ENCODE measurements at regions not wholly inside any gene's neighbourhood (a gene's known extent, or its start where the extent isn't known, plus 50 kb on each side); places are given as distances from the start of the nearest gene placed in this dataset.
A peak's percentile ranks its signal among the peaks of the same experiment; 100 is the strongest.

DNA sequence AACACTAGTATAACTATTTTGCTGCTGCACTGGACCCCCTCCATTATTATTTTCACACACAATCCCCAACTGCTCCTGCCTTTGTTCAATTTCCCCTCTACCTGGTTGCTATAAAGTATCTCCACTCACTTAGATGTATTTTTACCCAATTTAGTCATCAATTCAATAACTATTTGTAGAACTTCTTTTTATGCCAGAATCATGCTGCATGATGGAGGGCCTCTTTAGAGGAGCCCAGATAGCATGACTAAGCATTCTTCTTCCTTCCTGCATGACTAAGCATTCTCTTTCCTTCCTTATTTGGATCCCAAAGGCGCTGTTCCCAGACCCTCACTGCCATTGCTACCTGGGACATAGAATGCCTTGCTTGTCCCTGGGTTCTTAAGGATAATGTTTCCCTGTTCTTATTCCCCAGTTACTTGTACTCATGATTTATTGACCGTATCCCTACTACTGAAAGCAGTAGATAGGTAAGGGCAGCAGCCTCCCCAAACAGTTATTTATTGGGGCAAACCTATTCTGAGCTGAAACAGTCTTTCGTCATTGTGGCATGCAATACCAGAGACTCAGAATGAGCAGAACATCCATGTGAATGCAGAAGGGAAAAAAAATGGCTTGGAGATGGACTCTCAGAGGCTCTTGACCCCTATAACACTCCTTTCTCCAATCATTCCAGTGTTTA lies 89.3 kb upstream of the AKT3 start:
- Mint-ChIP-seq H3K9me3 (peaks cover 0 to 13% (median 10%) of the 10 kb centered on the region in 7 donors), H3K27me3 (peaks cover 39 to 61% (median 47%) of the 10 kb centered on the region in 3 donors), H3K4me3 (no peak overlapping the region), H3K36me3 (peaks cover 8 to 12% of the 10 kb centered on the region in 2 donors), H3K4me1 (no peaks in the 10 kb centered on the region), H3K27ac (no peak overlapping the region)
- DNase-seq (no peak), ATAC-seq (ENCODE audit: low read depth in 2 of 2) (no peak)

DNA sequence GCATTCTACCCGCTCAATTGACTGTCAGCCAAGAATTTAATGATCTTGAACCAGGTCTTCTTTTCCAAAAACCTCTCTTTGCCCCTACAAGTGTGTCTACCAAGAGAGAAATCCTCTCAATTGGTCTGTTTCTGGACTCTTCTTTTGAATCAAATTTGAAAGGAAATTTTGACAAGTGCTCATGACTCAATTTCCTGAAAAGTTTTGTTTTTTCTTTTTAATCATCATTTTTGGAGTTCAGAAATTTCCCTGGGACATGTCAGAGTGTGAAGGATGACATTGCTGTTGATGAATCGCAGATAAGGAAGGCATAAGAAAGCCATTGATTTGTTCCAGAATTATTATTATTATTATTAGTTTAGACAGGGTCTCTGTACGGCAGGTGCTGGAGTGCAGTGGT lies 88.2 kb upstream of the AKT3 start:
- Mint-ChIP-seq H3K36me3 (peaks cover 8 to 12% of the 10 kb centered on the region in 2 donors), H3K27me3 (peaks cover 42 to 61% (median 47%) of the 10 kb centered on the region in 3 donors), H3K4me3 (no peak overlapping the region), H3K9me3 (peaks cover 0 to 13% (median 10%) of the 10 kb centered on the region in 7 donors), H3K4me1 (no peaks in the 10 kb centered on the region), H3K27ac (no peak overlapping the region)
- no peak for ATAC-seq (ENCODE audit: low read depth in 2 of 2)
- DNase-seq: no peak

DNA sequence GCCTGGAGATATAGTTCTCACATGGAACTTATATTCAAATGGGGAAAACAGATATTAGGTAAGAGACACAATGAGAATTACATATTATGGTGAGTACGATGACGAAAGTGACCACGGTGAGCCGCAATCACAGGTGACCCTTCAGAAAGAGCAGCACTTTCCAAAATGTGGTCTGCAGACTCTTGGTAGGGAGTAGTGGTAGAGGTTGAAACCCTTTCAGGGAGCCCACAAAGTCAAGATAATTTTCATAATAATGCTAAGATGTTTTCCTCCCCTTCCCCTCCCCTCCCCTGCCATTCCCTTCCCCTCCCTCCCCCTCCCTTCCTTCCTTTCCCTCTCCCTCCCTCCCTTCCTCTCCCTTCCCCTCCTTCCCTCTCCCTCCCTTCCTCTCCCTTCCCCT lies 83.5 kb upstream of the AKT3 start:
- H3K27me3 Mint-ChIP-seq: peaks cover 31 to 47% (median 38%) of the 10 kb centered on the region in 3 donors
- ATAC-seq (ENCODE audit: low read depth in 2 of 2) (no peak), DNase-seq (no peak)
- no peaks in the 10 kb centered on the region for H3K4me1 Mint-ChIP-seq
- peaks cover 0 to 13% (median 10%) of the 10 kb centered on the region in 7 donors for H3K9me3 Mint-ChIP-seq
- H3K27ac Mint-ChIP-seq: no peak overlapping the region
- H3K4me3 Mint-ChIP-seq: no peak overlapping the region
- H3K36me3 Mint-ChIP-seq: peaks cover 8 to 12% of the 10 kb centered on the region in 2 donors

GRCh38 chr1:243931957-243932356 lies 81.9 kb upstream of the AKT3 start:
- H3K4me1 Mint-ChIP-seq: no peaks in the 10 kb centered on the region
- ATAC-seq (ENCODE audit: low read depth in 2 of 2) (no peak), DNase-seq (no peak)
- peaks cover 0 to 13% (median 10%) of the 10 kb centered on the region in 7 donors for H3K9me3 Mint-ChIP-seq
- H3K36me3 Mint-ChIP-seq: peaks cover 8 to 12% of the 10 kb centered on the region in 2 donors
- peaks cover 26 to 43% (median 28%) of the 10 kb centered on the region in 3 donors for H3K27me3 Mint-ChIP-seq
- no peak overlapping the region for H3K4me3 Mint-ChIP-seq
- no peak overlapping the region for H3K27ac Mint-ChIP-seq

DNA sequence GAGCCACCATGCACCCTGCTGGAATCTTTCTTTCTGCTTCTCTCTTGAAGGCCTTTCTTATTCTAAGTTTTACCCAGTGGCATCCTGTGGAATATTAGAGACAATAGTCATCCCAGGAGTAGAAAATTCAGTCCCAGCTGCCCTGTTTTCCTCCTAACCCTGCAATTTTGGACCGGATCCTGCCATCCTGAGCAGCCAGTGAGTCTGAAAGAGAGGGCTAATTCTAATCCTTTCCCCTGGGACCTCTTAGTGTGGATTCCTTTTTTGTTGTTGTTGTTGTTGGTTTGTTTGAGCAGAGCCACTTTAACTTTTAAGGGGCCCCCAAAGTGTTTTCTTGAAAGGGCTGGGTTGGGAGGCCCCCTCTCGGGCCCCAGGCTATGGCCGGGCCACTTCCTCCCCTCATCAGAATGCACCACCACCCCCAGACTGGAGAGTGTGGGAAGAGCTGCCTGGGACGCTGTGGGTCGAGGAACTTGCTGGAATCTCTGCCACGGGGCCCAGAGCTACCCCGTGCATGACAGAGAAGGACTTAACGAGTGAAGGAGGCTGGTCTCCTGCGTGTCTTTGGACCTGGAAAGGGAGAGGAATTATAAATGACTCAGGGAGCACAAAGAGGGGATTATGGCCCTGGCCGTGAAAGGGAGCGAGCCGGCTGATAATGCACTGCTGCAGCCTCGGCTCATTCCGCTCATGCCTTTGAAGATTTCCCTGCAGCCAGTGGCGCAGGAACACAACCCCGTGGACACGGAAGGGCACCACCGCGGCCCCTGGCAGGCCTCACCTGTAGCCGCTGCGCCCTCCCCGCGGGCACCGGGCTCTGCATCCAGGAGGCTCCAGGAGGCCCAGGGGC lies 81.0 kb upstream of the AKT3 start:
- no peaks in the 10 kb centered on the region for H3K4me1 Mint-ChIP-seq
- ATAC-seq (ENCODE audit: low read depth in 2 of 2) (no peak), DNase-seq (no peak)
- H3K4me3 Mint-ChIP-seq: no peak overlapping the region
- peaks cover 8 to 12% of the 10 kb centered on the region in 2 donors for H3K36me3 Mint-ChIP-seq
- H3K27ac Mint-ChIP-seq: no peak overlapping the region
- peaks cover 0 to 13% (median 10%) of the 10 kb centered on the region in 7 donors for H3K9me3 Mint-ChIP-seq
- H3K27me3 Mint-ChIP-seq: peaks cover 17 to 41% (median 23%) of the 10 kb centered on the region in 3 donors

DNA sequence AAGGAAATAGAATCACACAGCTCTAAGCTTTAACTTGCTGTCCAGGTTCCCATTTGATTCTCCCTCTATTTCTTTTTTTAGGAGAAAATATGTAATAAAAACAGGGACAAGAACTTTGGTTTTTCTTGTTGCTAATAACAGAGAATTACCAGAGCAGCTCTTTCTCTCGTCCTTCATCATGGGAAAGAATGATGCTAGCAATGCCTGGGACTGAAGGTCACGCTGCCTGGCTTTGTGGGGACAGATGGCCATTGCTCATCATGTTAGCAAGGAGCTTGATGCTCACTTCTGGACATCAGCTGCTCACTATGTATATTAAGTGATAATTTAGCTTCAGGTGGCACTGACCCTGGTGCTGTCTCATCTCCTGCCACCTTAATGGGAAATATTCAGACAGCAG lies 77.3 kb upstream of the AKT3 start:
- no peak overlapping the region for H3K4me3 Mint-ChIP-seq
- peaks cover 12 to 47% (median 17%) of the 10 kb centered on the region in 3 donors for H3K27me3 Mint-ChIP-seq
- no peaks in the 10 kb centered on the region for H3K4me1 Mint-ChIP-seq
- H3K27ac Mint-ChIP-seq: no peak overlapping the region
- DNase-seq (no peak), ATAC-seq (ENCODE audit: low read depth in 2 of 2) (no peak)
- no peaks in the 10 kb centered on the region for H3K9me3 Mint-ChIP-seq
- H3K36me3 Mint-ChIP-seq: no peaks in the 10 kb centered on the region

- Mint-ChIP-seq H3K4me1 (no peaks in the 10 kb centered on the region), H3K27ac (no peak overlapping the region), H3K9me3 (no peaks in the 10 kb centered on the region), H3K4me3 (no peak overlapping the region), H3K27me3 (peaks cover 10 to 47% (median 21%) of the 10 kb centered on the region in 3 donors), H3K36me3 (no peaks in the 10 kb centered on the region)
- DNase-seq (no peak), ATAC-seq (ENCODE audit: low read depth in 2 of 2) (no peak)
Observed at GRCh38 chr1:243926803-243927245, 76.8 kb upstream of the AKT3 start.

- H3K4me3 Mint-ChIP-seq: no peak overlapping the region
- ATAC-seq (ENCODE audit: low read depth in 2 of 2) (no peak), DNase-seq (no peak)
- no peak overlapping the region for H3K27ac Mint-ChIP-seq
- H3K36me3 Mint-ChIP-seq: no peaks in the 10 kb centered on the region
- H3K4me1 Mint-ChIP-seq: no peaks in the 10 kb centered on the region
- peaks cover 11 to 46% (median 24%) of the 10 kb centered on the region in 3 donors for H3K27me3 Mint-ChIP-seq
- H3K9me3 Mint-ChIP-seq: no peaks in the 10 kb centered on the region
Observed at GRCh38 chr1:243926299-243926698, 76.3 kb upstream of the AKT3 start.

DNA sequence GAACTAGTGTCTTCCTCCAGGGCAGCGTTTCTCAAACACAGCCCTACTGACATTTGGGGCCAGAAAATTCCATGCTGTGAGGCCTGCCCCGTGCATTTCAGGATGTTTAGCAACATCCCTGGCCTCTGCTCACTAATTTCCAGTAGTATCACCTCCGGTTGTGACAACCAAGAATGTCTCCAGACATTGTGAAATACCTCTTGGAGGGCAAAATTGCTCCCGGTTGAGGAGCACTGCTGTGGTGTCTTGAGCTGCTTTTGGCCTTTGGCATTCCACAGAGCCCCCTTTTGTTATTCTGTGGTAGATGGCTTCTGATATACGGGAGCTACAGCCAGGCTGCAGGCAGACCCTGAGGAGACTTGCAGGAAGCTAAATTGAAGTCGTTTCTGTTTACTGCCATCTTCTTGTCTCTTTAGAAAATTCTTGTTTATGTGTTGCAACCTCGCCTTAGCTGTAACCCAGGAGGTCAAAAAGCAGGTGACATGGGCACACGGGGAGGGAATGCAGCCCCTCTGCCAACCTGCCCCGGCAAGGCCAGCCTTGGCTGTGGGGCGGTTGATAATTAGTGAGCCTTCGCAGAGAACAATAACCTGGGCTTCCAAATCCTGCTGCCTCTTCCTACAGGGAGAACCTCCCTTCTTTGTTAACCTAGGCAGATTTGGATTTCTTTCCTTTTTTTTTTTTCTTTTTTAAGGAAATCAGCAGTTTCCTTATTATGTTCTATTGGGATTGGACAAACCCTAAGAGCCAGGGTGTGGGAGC lies 74.7 kb upstream of the AKT3 start:
- Mint-ChIP-seq H3K36me3 (no peaks in the 10 kb centered on the region), H3K27ac (peak overlapping the region in 1 of 6 donors; percentile 11), H3K4me1 (no peaks in the 10 kb centered on the region), H3K27me3 (peaks cover 21 to 51% (median 23%) of the 10 kb centered on the region in 3 donors), H3K9me3 (no peaks in the 10 kb centered on the region), H3K4me3 (no peak overlapping the region)
- ATAC-seq (ENCODE audit: low read depth in 2 of 2): no peak
- DNase-seq: no peak

DNA sequence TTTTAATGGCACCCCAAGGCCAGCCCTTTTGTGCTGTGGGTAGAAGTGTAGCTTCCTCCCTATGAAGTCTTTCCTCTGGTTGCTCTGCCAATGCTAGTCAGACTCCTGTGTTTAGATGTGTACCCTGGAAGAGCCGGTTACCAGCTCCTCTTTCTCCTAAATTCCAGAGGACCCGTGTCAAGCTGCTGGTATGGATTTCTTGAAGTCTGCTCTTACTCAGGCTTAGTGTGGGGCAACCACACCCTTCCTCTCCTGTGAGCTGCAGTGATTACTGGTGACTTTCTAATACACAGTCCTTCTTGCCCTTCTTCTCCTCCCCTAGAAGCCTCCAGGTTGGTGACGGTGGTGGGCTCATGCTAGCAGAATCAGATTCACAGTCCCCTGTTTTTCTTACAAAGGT lies 74.1 kb upstream of the AKT3 start:
- Mint-ChIP-seq H3K9me3 (no peaks in the 10 kb centered on the region), H3K4me1 (no peaks in the 10 kb centered on the region), H3K27ac (no peak overlapping the region), H3K36me3 (no peaks in the 10 kb centered on the region), H3K27me3 (peaks cover 23 to 57% (median 25%) of the 10 kb centered on the region in 3 donors), H3K4me3 (no peak overlapping the region)
- ATAC-seq (ENCODE audit: low read depth in 2 of 2) (no peak), DNase-seq (no peak)

- Mint-ChIP-seq H3K27me3 (peaks cover 26 to 59% (median 31%) of the 10 kb centered on the region in 3 donors), H3K9me3 (no peaks in the 10 kb centered on the region)
Observed at GRCh38 chr1:243923292-243924171, 73.5 kb upstream of the AKT3 start.

DNA sequence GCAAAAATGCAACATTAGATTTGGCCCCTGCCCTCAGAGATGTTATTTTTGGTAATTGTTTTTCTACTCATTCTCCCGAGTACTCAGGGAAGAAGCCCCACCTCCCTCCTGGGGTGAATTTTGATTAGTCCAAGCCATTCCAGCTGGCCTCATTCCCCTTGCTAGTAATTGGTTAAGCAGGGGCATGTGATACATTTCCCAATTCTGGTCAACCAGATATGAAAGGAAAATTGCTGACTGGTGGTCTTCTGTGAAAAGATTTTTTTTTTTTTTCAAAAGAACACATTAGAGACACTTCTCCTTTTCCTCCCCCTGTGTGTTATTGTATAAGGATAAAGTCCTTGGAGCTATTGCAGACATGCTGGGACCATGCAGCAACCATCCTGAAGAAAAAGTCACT lies 71.1 kb upstream of the AKT3 start:
- Mint-ChIP-seq H3K36me3 (peaks cover 0 to 2% of the 10 kb centered on the region in 2 donors), H3K4me3 (no peak overlapping the region)

More at GRCh38 chr1:243923292-243924171, 73.5 kb upstream of the AKT3 start:
- Mint-ChIP-seq H3K27ac (no peak overlapping the region), H3K36me3 (no peaks in the 10 kb centered on the region), H3K4me3 (no peak overlapping the region), H3K4me1 (peaks cover 0 to under 1% (median 0%) of the 10 kb centered on the region in 3 donors)
- DNase-seq (no peak), ATAC-seq (ENCODE audit: low read depth in 2 of 2) (no peak)

More for the DNA sequence above, 71.1 kb upstream of the AKT3 start:
- ATAC-seq (ENCODE audit: low read depth in 2 of 2) (no peak), DNase-seq (no peak)
- Mint-ChIP-seq H3K27me3 (peaks cover 47 to 80% (median 51%) of the 10 kb centered on the region in 3 donors), H3K4me1 (peaks cover 13 to 20% (median 14%) of the 10 kb centered on the region in 3 donors), H3K27ac (no peak overlapping the region), H3K9me3 (peaks cover 0 to 2% (median 0%) of the 10 kb centered on the region in 7 donors)
